HG02970 (cell line): ENCODE measurements at regions not wholly inside any gene's neighbourhood (a gene's known extent, or its start where the extent isn't known, plus 50 kb on each side); places are given as distances from the start of the nearest gene placed in this dataset.
"Not testable (repeated sequence)": the region's sequence is repeated elsewhere in the genome, so short reads cannot be mapped to it uniquely, and the experiment has no call there.

Experiments
- ATAC-seq: cut with Tn5 transposase; IDR thresholded peaks from one replicate; pipeline ENCODE4 v1.9.1; 2021; ENCODE audit warnings: mild to moderate bottlenecking, moderate library complexity, moderate number of reproducible peaks; ENCODE audit not compliant: unreplicated experiment, low FRiP score

GRCh38 chr18:104264-104663 is 54.1 kb upstream of the USP14 start:
- ATAC-seq, result not testable (repeated sequence)

GRCh38 chr18:105161-106053 is 53.0 kb upstream of the USP14 start:
- ATAC-seq, result not testable (repeated sequence)

DNA sequence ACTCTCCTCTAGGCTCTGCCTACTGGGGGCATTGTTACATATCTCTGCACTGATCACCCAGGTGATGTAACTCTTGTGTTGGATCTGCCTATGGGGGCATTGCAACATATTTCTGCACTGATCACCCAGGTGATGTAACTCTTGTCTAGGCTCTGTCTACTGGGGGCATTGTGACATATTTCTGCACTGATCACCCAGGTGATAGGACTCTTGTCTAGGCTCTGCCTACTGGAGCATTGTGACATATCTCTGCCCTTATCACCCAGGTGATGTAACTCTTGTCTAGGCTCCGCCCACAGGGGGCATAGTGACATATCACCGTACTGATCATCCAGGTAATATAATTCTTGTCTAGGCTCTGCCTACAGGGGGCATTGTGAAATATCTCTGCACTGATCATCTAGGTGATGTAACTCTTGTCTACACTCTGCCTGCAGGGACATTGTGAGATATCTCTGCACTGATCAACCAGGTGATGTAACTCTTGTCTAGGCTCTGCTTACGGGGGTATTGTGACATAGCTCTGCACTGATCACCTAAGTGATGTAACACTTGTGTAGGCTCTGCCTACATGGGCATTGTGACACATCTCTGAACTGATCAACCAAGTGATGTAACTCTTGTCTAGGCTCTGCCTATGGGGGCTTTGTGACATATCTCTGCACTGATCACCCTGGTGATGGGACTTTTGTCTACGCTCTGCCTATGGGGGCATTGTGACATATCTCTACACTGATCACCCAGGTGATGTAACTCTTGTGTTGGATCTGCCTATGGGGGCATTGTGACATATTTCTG is 52.1 kb upstream of the USP14 start:
- not testable (repeated sequence) for ATAC-seq

GRCh38 chr18:106868-107384 is 51.4 kb upstream of the USP14 start:
- not testable (repeated sequence) for ATAC-seq

DNA sequence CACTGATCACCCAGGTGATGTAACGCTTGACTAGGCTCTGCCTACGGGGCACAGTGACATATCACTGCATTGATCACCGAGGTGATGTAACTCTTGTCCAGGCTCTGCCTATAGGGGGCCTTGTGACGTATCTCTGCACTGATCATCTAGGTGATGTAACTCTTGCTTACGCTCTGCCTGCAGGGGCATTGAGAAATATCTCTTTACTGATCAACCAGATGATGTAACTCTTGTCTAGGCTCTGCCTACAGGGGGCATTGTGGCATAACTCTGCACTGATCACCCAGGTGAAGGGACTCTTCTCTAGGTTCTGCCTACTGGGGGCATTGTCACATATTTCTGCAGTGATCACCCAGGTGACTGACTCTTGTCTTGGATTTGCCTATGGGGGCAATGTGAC is 50.9 kb upstream of the USP14 start:
- ATAC-seq, result not testable (repeated sequence)

DNA sequence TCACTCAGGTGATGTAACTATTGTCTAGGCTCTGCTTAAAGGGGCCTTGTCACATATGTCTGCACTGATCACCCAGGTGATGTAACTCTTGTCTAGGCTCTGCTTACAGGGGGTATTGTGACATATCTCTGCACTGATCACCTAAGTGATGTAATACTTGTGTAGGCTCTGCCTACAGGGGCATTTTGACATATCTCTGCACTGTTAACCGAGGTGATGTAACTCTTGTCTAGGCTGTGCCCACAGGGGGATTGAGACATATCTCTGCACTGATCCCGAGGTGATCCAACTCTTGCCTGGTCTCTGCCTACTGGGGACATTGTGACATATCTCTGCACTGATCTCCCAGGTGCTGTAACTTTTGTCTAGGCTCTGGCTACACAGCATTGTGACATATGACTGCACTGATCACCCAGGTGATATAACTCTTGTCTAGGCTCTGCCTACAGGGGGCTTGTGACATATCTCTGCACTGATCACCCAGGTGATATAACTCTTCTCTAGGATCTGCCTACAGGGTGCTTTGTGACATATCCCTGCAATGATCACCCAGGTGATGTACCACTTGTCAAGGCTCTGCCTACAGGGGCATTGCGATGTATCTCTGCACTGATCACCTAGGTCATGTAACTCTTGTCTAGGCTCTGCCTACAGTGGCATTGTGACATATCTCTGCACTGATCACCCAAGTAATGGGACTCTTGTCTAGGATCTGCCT is 50.3 kb upstream of the USP14 start:
- peak; percentile 48 for ATAC-seq
